Chondrocyte (in vitro differentiated cells): ENCODE measurements at regions not wholly inside any gene's neighbourhood (a gene's known extent, or its start where the extent isn't known, plus 50 kb on each side); places are given as distances from the start of the nearest gene placed in this dataset.

Experiments
- DNase-seq: peaks from one replicate; pipeline ENCODE4 v3.0.0; 2021; ENCODE audit warnings: mixed read lengths, low spot score
- H3K27ac Mint-ChIP-seq: one replicate; pipeline ENCODE4 v1.8.0; 2021; ENCODE audit warnings: mild to moderate bottlenecking, moderate library complexity, mixed read lengths; ENCODE audit not compliant: unreplicated experiment
- H3K27me3 Mint-ChIP-seq: 2 replicates; pipeline ENCODE4 v1.8.0; 2021; ENCODE audit warnings: low read depth, mixed read lengths
- H3K36me3 Mint-ChIP-seq: 2 replicates; pipeline ENCODE4 v1.8.0; 2021; ENCODE audit warnings: low read depth, mixed read lengths
- H3K4me1 Mint-ChIP-seq: 2 replicates; pipeline ENCODE4 v1.8.0; 2021; ENCODE audit warnings: low read depth, mild to moderate bottlenecking, mixed read lengths
- H3K4me3 Mint-ChIP-seq: one replicate; pipeline ENCODE4 v1.8.0; 2021; ENCODE audit warnings: mild to moderate bottlenecking, moderate library complexity, mixed read lengths; ENCODE audit not compliant: unreplicated experiment
- H3K9me3 Mint-ChIP-seq: 2 replicates; pipeline ENCODE4 v1.8.0; 2021; ENCODE audit warnings: low read depth, mixed read lengths
- CTCF ChIP-seq: fragments of 200-600 bp; sonication (generic); IDR thresholded peaks from 2 replicates; pipeline ENCODE4 v1.5.0; 2021; ENCODE audit warnings: antibody characterized with exemption, mild to moderate bottlenecking, moderate library complexity

- Mint-ChIP-seq H3K27me3 (no peaks in the 10 kb centered on the region), H3K4me1 (peaks cover 49% of the 10 kb centered on the region), H3K9me3 (no peaks in the 10 kb centered on the region), H3K36me3 (no peaks in the 10 kb centered on the region), H3K27ac (no peak overlapping the region), H3K4me3 (no peak overlapping the region)
- no peak for DNase-seq
- TF ChIP-seq CTCF: no peak
These were observed 79.6 kb upstream of the DOCK9 start for GRCh38 chr13:99057310-99057975.

- no peak for DNase-seq
- H3K4me3 Mint-ChIP-seq: no peak overlapping the region
- no peaks in the 10 kb centered on the region for H3K36me3 Mint-ChIP-seq
- H3K9me3 Mint-ChIP-seq: no peaks in the 10 kb centered on the region
- H3K27ac Mint-ChIP-seq: no peak overlapping the region
- H3K4me1 Mint-ChIP-seq: peaks cover 61% of the 10 kb centered on the region
- TF ChIP-seq CTCF: no peak
- no peaks in the 10 kb centered on the region for H3K27me3 Mint-ChIP-seq
These were observed 80.9 kb upstream of the DOCK9 start for GRCh38 chr13:99058527-99059495.

DNA sequence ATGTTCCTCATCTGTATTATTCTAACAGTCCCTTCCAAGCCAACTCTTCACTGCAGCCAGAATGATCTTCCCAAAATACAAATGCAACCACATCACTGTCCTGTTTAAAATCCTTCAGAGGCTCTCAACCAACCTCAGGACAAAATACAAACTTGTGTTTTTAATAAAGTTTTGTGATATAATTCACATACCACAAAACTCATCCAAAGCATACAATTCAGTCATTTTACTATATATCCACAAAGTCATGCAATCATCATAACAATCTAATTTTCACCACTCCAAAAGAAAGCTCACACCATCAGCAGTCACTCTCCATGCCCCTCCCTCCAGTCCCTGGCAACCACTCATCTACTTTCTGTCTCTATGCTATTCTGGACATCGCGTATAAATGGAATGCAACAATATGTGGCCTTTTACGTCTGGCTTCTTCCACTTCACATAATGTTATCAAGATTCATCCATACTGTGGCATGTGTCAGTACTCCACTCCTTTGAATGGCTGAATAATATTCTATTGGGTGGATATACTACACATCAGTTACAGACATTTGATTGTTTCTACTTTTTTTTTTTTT, 81.7 kb upstream of the DOCK9 start:
- no peak for DNase-seq
- Mint-ChIP-seq H3K27ac (no peak overlapping the region), H3K27me3 (no peaks in the 10 kb centered on the region), H3K36me3 (no peaks in the 10 kb centered on the region), H3K4me3 (no peak overlapping the region), H3K9me3 (no peaks in the 10 kb centered on the region), H3K4me1 (peaks cover 65% of the 10 kb centered on the region)
- no peak for TF ChIP-seq CTCF

DNA sequence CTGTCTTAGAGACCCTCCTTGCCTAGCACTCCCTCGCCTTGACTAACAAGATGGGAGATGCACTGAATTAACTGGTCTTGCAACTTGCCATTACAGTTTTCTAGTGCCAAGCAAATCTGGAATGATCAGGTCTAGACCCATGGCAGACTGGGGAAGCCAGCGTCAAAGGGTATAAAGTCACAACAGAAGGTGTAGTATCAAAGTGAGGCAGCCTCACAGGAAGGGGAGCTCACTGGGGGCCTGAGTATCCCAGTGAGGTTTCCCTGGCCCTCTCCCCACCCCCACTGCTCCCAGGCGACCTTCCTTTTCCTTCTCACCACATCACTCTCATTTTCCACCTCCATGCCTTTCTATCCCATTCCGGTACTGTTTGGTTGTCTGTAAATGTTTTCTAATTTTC, 83.5 kb upstream of the DOCK9 start:
- TF ChIP-seq CTCF: no peak
- H3K4me1 Mint-ChIP-seq: peaks cover 59% of the 10 kb centered on the region
- H3K4me3 Mint-ChIP-seq: no peak overlapping the region
- no peak overlapping the region for H3K27ac Mint-ChIP-seq
- H3K27me3 Mint-ChIP-seq: no peaks in the 10 kb centered on the region
- no peaks in the 10 kb centered on the region for H3K36me3 Mint-ChIP-seq
- no peak for DNase-seq
- peaks cover 3% of the 10 kb centered on the region for H3K9me3 Mint-ChIP-seq

GRCh38 chr13:99062593-99062992, 84.7 kb upstream of the DOCK9 start:
- H3K4me1 Mint-ChIP-seq: peaks cover 59% of the 10 kb centered on the region

More at GRCh38 chr13:99062593-99062992, 84.7 kb upstream of the DOCK9 start:
- Mint-ChIP-seq H3K9me3 (peaks cover 12% of the 10 kb centered on the region), H3K36me3 (peaks cover 5% of the 10 kb centered on the region), H3K27me3 (no peaks in the 10 kb centered on the region), H3K4me3 (no peak overlapping the region), H3K27ac (peak overlapping the region; percentile 39)
- no peak for TF ChIP-seq CTCF
- no peak for DNase-seq
